Activated CD8-positive, alpha-beta T cell treated with anti-CD3 and anti-CD28 coated beads, Interleukin-2, amount 10 ng/mL, durations not matched to agents 7 days and 5 days (primary cell): ENCODE measurements at regions not wholly inside any gene's neighbourhood (a gene's known extent, or its start where the extent isn't known, plus 50 kb on each side); places are given as distances from the start of the nearest gene placed in this dataset.

Source experiments
- ATAC-seq: fragments of 150-1000 bp; cut with Tn5 transposase; one replicate; pipeline ENCODE4 v1.10.0; 2021; ENCODE audit warnings: moderate library complexity
- CTCF ChIA-PET: fragments of 350-600 bp; sonication (Branson Sonifier 250); formaldehyde crosslinking; loops from one replicate; lab custom pipeline; 2021; ENCODE audit warnings: antibody characterized with exemption; lab: Charles Lee
- POLR2A ChIA-PET: fragments of 350-600 bp; sonication (Branson Sonifier 250); formaldehyde crosslinking; loops from one replicate; lab custom pipeline; 2021; ENCODE audit warnings: antibody characterized with exemption; lab: Charles Lee
- DNase-seq: peaks from one replicate; pipeline ENCODE4 v3.0.0-alpha.2; 2020
- H3K27ac Mint-ChIP-seq: one replicate; pipeline ENCODE4 v1.8.0; 2021; ENCODE audit warnings: mild to moderate bottlenecking, mixed read lengths
- H3K27me3 Mint-ChIP-seq: one replicate; pipeline ENCODE4 v1.8.0; 2021; ENCODE audit warnings: low read depth, mixed read lengths
- H3K36me3 Mint-ChIP-seq: one replicate; pipeline ENCODE4 v1.8.0; 2021; ENCODE audit warnings: low read depth, mixed read lengths
- H3K4me1 Mint-ChIP-seq: one replicate; pipeline ENCODE4 v1.8.0; 2021; ENCODE audit warnings: low read depth, mixed read lengths
- H3K4me3 Mint-ChIP-seq: one replicate; pipeline ENCODE4 v1.8.0; 2021; ENCODE audit warnings: mild to moderate bottlenecking, mixed read lengths
- H3K9me3 Mint-ChIP-seq: one replicate; pipeline ENCODE4 v1.8.0; 2022; ENCODE audit warnings: mixed read lengths; ENCODE audit not compliant: insufficient read depth

- ChIA-PET CTCF (no interaction called here), POLR2A (no interaction called here)
- no peaks in the 10 kb centered on the region for H3K4me1 Mint-ChIP-seq
- ATAC-seq (no peak), DNase-seq (peak; percentile 22)
- no peaks in the 10 kb centered on the region for H3K27me3 Mint-ChIP-seq
- no peaks in the 10 kb centered on the region for H3K9me3 Mint-ChIP-seq
- H3K36me3 Mint-ChIP-seq: no peaks in the 10 kb centered on the region
- H3K4me3 Mint-ChIP-seq: no peak overlapping the region
- no peak overlapping the region for H3K27ac Mint-ChIP-seq
Measured at GRCh38 chr9:88741335-88741734, 206.4 kb downstream of the NXNL2 start.

- Mint-ChIP-seq H3K4me1 (no peaks in the 10 kb centered on the region), H3K27me3 (no peaks in the 10 kb centered on the region), H3K27ac (no peak overlapping the region), H3K9me3 (no peaks in the 10 kb centered on the region), H3K36me3 (no peaks in the 10 kb centered on the region), H3K4me3 (no peak overlapping the region)
- DNase-seq (no peak), ATAC-seq (no peak)
- ChIA-PET CTCF (no interaction called here), POLR2A (no interaction called here)
Measured at GRCh38 chr9:88742483-88742882, 207.5 kb downstream of the NXNL2 start.

DNA sequence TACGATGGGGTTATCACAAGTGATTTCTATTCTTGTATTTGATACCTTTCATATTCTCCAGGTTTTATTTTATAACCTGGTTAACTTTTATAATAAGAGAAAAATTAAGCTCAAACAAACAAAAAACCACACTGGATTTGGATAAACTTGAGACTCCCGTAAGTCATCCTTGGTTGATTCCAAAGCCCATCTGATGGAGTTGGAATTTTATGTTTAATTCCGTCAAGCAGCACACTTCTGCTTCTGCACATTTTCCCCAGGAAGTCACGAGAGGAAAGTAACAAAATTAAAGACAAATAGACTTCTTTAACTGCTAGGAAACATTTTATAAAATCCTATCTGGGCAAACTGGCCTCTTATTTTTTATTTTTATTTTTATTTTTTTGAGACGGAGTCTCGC is 207.9 kb downstream of the NXNL2 start:
- Mint-ChIP-seq H3K27me3 (no peaks in the 10 kb centered on the region), H3K4me3 (no peak overlapping the region), H3K36me3 (no peaks in the 10 kb centered on the region), H3K27ac (no peak overlapping the region), H3K4me1 (no peaks in the 10 kb centered on the region), H3K9me3 (no peaks in the 10 kb centered on the region)
- ATAC-seq: no peak
- ChIA-PET CTCF (no interaction called here), POLR2A (no interaction called here)
- no peak for DNase-seq

GRCh38 chr9:88745276-88746001 is 210.5 kb downstream of the NXNL2 start:
- POLR2A ChIA-PET: no interaction called here
- CTCF ChIA-PET: no interaction called here
- Mint-ChIP-seq H3K36me3 (no peaks in the 10 kb centered on the region), H3K4me3 (no peak overlapping the region), H3K27ac (no peak overlapping the region), H3K4me1 (no peaks in the 10 kb centered on the region), H3K9me3 (no peaks in the 10 kb centered on the region), H3K27me3 (peaks cover 3% of the 10 kb centered on the region)
- ATAC-seq: no peak
- DNase-seq: no peak

DNA sequence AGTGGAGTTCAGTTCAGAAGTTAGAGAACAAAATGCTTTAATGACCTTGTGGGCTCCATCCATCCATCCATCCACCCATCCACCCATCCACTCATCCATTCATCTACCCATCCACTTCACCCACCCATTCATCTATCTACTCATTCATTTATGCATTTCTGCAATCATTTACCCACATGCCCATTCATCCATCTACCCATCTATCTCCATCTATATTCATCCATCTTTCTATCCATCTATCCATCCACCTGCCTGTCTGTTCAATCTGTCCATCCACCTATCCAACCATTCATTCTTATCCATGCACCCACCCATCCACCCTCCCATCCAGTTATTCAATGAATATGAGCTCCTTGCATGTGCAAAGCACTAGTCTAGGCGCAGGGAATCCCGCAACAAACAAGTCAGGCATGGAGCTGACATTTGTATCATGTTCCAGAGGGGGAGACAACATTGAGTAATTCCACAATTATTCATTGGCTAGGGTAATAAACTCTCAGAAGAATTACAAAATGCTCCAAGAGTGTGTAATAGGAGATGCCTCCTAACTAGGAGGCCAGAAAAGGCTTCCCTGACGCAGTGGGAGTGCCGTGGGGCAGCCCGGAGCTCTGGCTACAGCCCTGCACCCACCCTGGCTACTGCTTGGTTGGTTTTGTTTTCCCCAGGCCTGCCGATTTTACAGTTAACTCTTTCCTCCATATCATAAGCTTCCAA is 211.2 kb downstream of the NXNL2 start:
- H3K4me3 Mint-ChIP-seq: no peak overlapping the region
- ATAC-seq: no peak
- no peaks in the 10 kb centered on the region for H3K36me3 Mint-ChIP-seq
- POLR2A ChIA-PET: no interaction called here
- no peaks in the 10 kb centered on the region for H3K4me1 Mint-ChIP-seq
- H3K9me3 Mint-ChIP-seq: no peaks in the 10 kb centered on the region
- peaks cover 3% of the 10 kb centered on the region for H3K27me3 Mint-ChIP-seq
- no peak for DNase-seq
- CTCF ChIA-PET: no interaction called here
- no peak overlapping the region for H3K27ac Mint-ChIP-seq

GRCh38 chr9:88746743-88747398 is 211.9 kb downstream of the NXNL2 start:
- no peak overlapping the region for H3K4me3 Mint-ChIP-seq
- H3K36me3 Mint-ChIP-seq: no peaks in the 10 kb centered on the region
- POLR2A ChIA-PET: no interaction called here
- DNase-seq (no peak), ATAC-seq (no peak)
- CTCF ChIA-PET: no interaction called here
- H3K27me3 Mint-ChIP-seq: peaks cover 3% of the 10 kb centered on the region
- H3K9me3 Mint-ChIP-seq: no peaks in the 10 kb centered on the region
- H3K4me1 Mint-ChIP-seq: no peaks in the 10 kb centered on the region
- no peak overlapping the region for H3K27ac Mint-ChIP-seq

GRCh38 chr9:88747768-88748167 is 212.8 kb downstream of the NXNL2 start:
- ATAC-seq (no peak), DNase-seq (no peak)
- H3K36me3 Mint-ChIP-seq: no peaks in the 10 kb centered on the region
- CTCF ChIA-PET: no interaction called here
- H3K4me1 Mint-ChIP-seq: no peaks in the 10 kb centered on the region
- peaks cover 3% of the 10 kb centered on the region for H3K27me3 Mint-ChIP-seq
- no peak overlapping the region for H3K27ac Mint-ChIP-seq
- POLR2A ChIA-PET: no interaction called here
- no peaks in the 10 kb centered on the region for H3K9me3 Mint-ChIP-seq
- no peak overlapping the region for H3K4me3 Mint-ChIP-seq

DNA sequence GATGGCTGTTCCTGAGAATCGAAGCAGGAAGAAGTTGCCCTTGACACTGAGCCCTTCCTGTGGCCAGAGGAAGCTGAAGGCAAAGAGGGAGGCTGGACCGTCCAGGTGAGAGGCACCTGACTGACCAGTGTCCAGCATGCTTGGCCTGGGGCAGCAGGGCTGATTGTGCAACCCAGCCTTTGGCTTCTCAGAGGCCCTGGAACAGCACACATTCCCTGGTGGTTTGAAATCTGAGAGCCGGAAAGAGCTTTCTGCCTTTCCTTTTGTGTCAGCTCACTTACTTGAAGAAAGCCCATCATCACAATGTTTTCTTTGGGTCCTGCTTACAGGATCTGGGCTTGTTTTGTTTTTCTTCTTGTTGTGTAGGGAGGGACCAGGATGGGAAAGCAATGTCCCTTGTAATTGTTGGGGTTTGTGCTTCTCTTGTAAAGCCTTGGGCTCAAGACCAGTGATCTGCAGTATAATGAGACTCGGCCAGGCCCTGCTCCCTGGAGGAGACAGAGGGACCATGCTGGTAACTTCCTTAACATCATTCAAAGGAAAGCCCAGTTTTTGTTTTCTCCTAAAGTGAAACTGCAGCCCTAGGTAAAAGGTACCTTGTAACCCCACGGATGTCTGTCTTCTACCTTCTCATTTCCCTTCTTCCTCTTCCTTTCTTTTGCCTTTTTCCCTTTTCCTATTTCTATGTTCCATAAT is 213.7 kb downstream of the NXNL2 start:
- H3K9me3 Mint-ChIP-seq: no peaks in the 10 kb centered on the region
- H3K36me3 Mint-ChIP-seq: no peaks in the 10 kb centered on the region
- H3K27ac Mint-ChIP-seq: no peak overlapping the region
- ChIA-PET POLR2A (no interaction called here), CTCF (no interaction called here)
- H3K4me1 Mint-ChIP-seq: no peaks in the 10 kb centered on the region
- ATAC-seq: no peak
- peaks cover 3% of the 10 kb centered on the region for H3K27me3 Mint-ChIP-seq
- no peak overlapping the region for H3K4me3 Mint-ChIP-seq
- no peak for DNase-seq

- Mint-ChIP-seq H3K4me3 (no peak overlapping the region), H3K27me3 (peaks cover 3% of the 10 kb centered on the region), H3K27ac (no peak overlapping the region), H3K36me3 (no peaks in the 10 kb centered on the region), H3K4me1 (no peaks in the 10 kb centered on the region), H3K9me3 (no peaks in the 10 kb centered on the region)
- CTCF ChIA-PET: no interaction called here
- ATAC-seq: no peak
- no peak for DNase-seq
- POLR2A ChIA-PET: no interaction called here
Measured at GRCh38 chr9:88749420-88749819, 214.4 kb downstream of the NXNL2 start.

- Mint-ChIP-seq H3K9me3 (no peaks in the 10 kb centered on the region), H3K27me3 (peaks cover 3% of the 10 kb centered on the region), H3K27ac (no peak overlapping the region), H3K36me3 (no peaks in the 10 kb centered on the region), H3K4me3 (no peak overlapping the region), H3K4me1 (no peaks in the 10 kb centered on the region)
- ChIA-PET CTCF (no interaction called here), POLR2A (no interaction called here)
- ATAC-seq (no peak), DNase-seq (no peak)
Measured at GRCh38 chr9:88750832-88751360, 215.9 kb downstream of the NXNL2 start.

- H3K27me3 Mint-ChIP-seq: peaks cover 3% of the 10 kb centered on the region
- no peak overlapping the region for H3K27ac Mint-ChIP-seq
- H3K9me3 Mint-ChIP-seq: no peaks in the 10 kb centered on the region
- POLR2A ChIA-PET: no interaction called here
- DNase-seq (no peak), ATAC-seq (no peak)
- CTCF ChIA-PET: no interaction called here
- no peak overlapping the region for H3K4me3 Mint-ChIP-seq
- H3K36me3 Mint-ChIP-seq: no peaks in the 10 kb centered on the region
- H3K4me1 Mint-ChIP-seq: no peaks in the 10 kb centered on the region
Measured at GRCh38 chr9:88751781-88752180, 216.8 kb downstream of the NXNL2 start.
